ENCODE measurements at regions not wholly inside any gene's neighbourhood (a gene's known extent, or its start where the extent isn't known, plus 50 kb on each side); places are given as distances from the start of the nearest gene placed in this dataset.

GRCh38 chr3:94248042-94248441 is 185.2 kb downstream of the NSUN3 start:
- Histone ChIP-seq H3K27me3 (peaks cover 0 to 13% (median 0%) of the 10 kb centered on the region in 3 donors), H3K4me3 (no peak overlapping the region), H3K9me3 (no peaks in the 10 kb centered on the region), H3K36me3 (no peaks in the 10 kb centered on the region), H3K4me1 (peaks cover 0 to 8% (median 0%) of the 10 kb centered on the region in 4 donors), H3K27ac (no peak overlapping the region)
- no peak for DNase-seq
- 49 to 69% (median 58%) methylated on average over 1 of the region's 1 CpG for WGBS, 5 donors
- intact Hi-C loops (cut with DNase I; ENCODE audit: low total_unique reads), result no loop called here
- TF ChIP-seq POLR2AphosphoS5 (IDR thresholded peaks at IDR 0.05) (no peak), CTCF (IDR thresholded peaks at IDR 0.05) (no peak), POLR2A (IDR thresholded peaks at IDR 0.05) (no peak), EP300 (IDR thresholded peaks at IDR 0.05) (no peak)

DNA sequence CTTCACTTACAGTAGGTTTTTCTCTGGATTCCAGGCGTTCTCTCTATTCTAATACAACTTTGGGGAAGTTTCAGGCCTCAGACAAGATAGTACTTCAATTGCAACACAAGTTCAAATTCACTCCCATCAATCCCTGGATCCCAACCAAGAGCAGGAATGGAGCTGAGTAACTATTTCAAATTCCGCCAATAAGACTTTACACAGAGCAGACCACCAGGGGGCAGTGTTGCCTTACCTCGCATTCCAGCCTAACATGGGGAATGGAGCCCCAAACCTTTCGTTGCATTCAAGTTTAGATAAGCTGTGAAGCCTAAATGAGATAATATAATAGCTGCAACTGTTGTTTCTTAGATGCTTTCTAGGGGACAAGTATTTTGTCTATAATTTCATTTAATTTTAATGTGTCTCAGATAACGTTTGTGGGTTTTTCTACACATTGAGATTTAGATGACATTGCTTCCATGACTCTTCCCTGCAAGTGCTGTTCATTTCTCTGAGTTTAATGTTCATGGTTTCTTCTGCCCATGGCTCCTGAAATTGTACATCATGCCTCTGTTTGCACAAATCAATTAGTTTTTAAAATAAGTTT is 186.7 kb downstream of the NSUN3 start:
- intact Hi-C loops (cut with DNase I; ENCODE audit: low total_unique reads), result no loop called here
- Histone ChIP-seq H3K4me3 (no peak overlapping the region), H3K27me3 (peaks cover 0 to 13% (median 0%) of the 10 kb centered on the region in 3 donors), H3K36me3 (no peaks in the 10 kb centered on the region), H3K4me1 (peaks cover 0 to 8% (median 0%) of the 10 kb centered on the region in 4 donors), H3K27ac (no peak overlapping the region), H3K9me3 (no peaks in the 10 kb centered on the region)
- 32 to 41% (median 36%) methylated on average over 5 of the region's 5 CpGs for WGBS, 5 donors
- peak; percentile 75 to 78 for DNase-seq
- TF ChIP-seq EP300 (IDR thresholded peaks at IDR 0.05) (no peak), CTCF (IDR thresholded peaks at IDR 0.05) (peak in 4 of 7 experiments; percentile 27 to 69 (median 62))

- WGBS, 5 donors, result 18 to 40% (median 34%) methylated on average over 1 of the region's 1 CpG
- intact Hi-C loops (cut with DNase I; ENCODE audit: low total_unique reads), result no loop called here
Observed at GRCh38 chr3:94251566-94251965, 188.7 kb downstream of the NSUN3 start.

GRCh38 chr3:94252316-94252715 is 189.5 kb downstream of the NSUN3 start:
- WGBS, 5 donors, result 77 to 90% (median 86%) methylated on average over 1 of the region's 1 CpG
- intact Hi-C loops (cut with DNase I; ENCODE audit: low total_unique reads), result no loop called here
- DNase-seq, result no peak
- Histone ChIP-seq H3K4me3 (no peak overlapping the region), H3K9me3 (no peaks in the 10 kb centered on the region), H3K27me3 (peaks cover 0 to 5% (median 0%) of the 10 kb centered on the region in 3 donors), H3K36me3 (no peaks in the 10 kb centered on the region), H3K27ac (no peak overlapping the region), H3K4me1 (peaks cover 0 to 8% (median 0%) of the 10 kb centered on the region in 4 donors)
- no peak for TF ChIP-seq POLR2A (IDR thresholded peaks at IDR 0.05)
- no peak for TF ChIP-seq POLR2AphosphoS5 (IDR thresholded peaks at IDR 0.05)
- no peak for TF ChIP-seq CTCF (IDR thresholded peaks at IDR 0.05)
- TF ChIP-seq EP300 (IDR thresholded peaks at IDR 0.05), result no peak

More at GRCh38 chr3:94251566-94251965, 188.7 kb downstream of the NSUN3 start:
- TF ChIP-seq CTCF (IDR thresholded peaks at IDR 0.05), result no peak
- no peak for TF ChIP-seq EP300 (IDR thresholded peaks at IDR 0.05)
- TF ChIP-seq POLR2AphosphoS5 (IDR thresholded peaks at IDR 0.05), result no peak
- TF ChIP-seq POLR2A (IDR thresholded peaks at IDR 0.05), result no peak
- DNase-seq, result no peak
- H3K27me3 ChIP-seq, result peaks cover 0 to 12% (median 0%) of the 10 kb centered on the region in 3 donors
- H3K4me1 ChIP-seq, result peaks cover 0 to 8% (median 0%) of the 10 kb centered on the region in 4 donors
- H3K27ac ChIP-seq, result no peak overlapping the region
- H3K4me3 ChIP-seq, result no peak overlapping the region
- H3K36me3 ChIP-seq, result no peaks in the 10 kb centered on the region
- no peaks in the 10 kb centered on the region for H3K9me3 ChIP-seq

Data from stomach (tissue), 8 donors.